Erythroblast (primary cell): ENCODE measurements at regions not wholly inside any gene's neighbourhood (a gene's known extent, or its start where the extent isn't known, plus 50 kb on each side); places are given as distances from the start of the nearest gene placed in this dataset.

Experiments
- DNase-seq, 2 experiments: peaks; one replicate each; lab custom pipeline; 2025; lab: John Stamatoyannopoulos, UW
- GATA1 ChIP-seq: IDR thresholded peaks from 2 replicates; pipeline ENCODE4 v1.6.1; 2011; ENCODE audit warnings: low read depth, mild to moderate bottlenecking, control low read depth, low read length, moderate library complexity
- POLR2A ChIP-seq: IDR thresholded peaks from 2 replicates; pipeline ENCODE4 v1.6.1; 2011; ENCODE audit warnings: mild to moderate bottlenecking, low read length

DNA sequence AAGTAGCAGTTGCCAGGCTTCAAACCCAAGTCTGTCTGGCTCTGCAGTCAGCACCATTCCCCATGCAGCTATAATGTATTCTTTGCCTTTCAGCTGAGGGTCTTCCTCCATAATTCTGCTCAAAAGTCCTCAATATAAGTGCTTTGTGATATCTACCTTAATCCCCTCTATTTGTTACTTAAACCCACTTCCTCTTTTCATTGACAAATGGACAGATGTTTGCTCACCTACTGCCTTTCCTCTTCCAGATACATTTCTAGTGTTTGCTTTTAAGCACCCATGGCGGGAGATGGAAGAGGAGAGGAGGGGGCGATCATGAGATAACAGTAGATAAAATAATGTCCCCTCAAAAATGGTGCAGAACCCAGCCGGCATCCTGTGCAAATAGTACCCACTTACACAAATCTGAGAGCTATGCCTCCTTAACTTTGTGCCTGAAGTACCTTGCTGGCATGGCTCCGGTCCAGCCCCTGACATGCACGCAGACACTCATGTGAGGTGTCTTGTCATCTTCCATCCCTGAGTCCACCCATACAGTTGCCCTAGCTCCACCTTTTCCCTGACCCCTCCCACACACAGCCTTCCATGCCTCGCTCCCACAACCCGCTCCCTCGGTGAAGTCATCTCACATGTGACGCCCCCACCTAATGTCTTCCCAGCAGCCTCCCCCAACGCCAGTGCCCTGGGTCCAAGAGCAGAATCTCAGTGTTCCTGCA lies 109.6 kb downstream of the TRIM29 start:
- DNase-seq: no peak

DNA sequence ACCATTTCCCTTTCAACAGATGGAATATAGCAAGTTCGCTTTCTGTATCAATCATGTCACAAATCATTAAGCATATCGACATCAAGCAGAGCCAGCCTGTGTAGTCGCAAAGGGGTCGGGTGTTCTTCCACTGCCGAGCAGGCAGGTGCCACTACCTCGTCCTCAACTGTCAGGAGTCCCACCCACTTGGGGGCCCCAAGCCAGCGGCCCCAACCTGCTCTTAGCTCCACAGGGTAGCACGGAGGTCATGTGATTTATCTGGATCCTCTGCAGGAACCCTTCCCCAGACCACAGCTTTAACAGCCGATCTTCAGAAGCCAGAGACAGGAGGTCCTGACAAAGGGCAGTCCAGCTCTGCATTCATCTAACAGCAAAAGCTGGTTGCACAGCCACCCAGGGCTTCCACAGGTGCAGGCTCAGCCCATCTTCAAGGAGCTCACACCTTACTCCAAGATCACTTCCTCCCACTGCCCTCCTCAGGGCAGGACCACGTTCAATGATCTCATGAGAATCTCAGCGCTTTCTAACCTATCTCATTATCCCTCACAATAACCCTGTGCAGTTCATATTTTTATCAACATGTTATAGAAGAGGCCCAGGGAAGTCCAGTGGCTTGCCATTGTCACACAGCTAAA lies 110.2 kb downstream of the TRIM29 start:
- DNase-seq: no peak

More for the DNA sequence above, 109.6 kb downstream of the TRIM29 start:
- TF ChIP-seq POLR2A: no peak
- TF ChIP-seq GATA1: no peak

DNA sequence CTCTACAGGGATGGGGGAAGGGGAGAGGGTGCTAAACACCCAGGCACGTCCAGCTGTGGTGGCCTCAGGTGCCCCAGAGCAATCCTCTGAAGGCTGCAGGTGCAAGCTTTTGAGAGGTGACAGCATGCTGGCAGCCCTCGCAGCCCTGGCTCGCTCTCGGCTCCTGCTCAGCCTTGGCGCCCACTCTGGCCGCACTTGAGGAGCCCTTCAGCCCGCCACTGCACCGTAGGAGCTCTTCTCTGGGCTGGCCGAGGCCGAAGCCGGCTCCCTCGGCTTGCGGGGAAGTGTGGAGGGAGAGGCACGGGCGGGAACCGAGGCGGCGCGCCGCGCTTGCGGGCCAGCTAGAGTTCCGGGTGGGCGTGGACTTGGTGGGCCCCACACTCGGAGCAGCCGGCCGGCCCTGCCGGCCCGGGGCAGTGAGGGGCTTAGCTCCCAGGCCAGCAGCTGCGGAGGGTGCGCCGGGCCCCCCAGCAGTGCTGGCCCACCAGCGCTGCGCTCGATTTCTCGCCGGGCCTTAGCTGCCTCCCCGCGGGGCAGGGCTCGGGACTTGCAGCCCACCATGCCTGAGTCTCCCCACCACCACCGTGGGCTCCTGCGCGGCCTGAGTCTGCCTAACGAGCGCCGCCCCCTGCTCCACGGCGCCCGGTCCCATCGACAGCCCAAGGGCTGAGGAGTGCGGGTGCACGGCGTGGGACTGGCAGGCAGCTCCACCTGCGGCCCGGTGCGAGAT lies 112.1 kb downstream of the TRIM29 start:
- DNase-seq: no peak
- TF ChIP-seq GATA1: no peak

More for the DNA sequence above, 110.2 kb downstream of the TRIM29 start:
- TF ChIP-seq GATA1 (no peak), POLR2A (no peak)

DNA sequence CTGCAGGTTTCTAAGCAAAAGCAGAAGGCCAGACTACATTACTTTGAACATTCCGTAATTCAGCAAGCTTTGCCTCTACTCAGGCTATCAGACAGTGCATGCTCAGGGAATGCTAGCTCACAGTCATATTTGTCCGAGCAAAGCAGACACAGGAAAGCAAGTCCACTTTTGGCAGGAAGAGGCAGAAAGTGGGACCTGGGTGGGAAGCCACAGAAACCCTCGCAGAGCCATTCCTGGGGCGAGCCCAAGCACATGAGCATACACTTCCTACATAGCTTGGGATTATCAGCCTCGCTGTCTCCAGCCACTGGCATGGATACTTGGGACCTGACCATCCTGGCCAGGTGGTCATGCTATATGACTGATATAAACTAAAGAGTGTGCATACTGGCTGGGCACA lies 113.3 kb downstream of the TRIM29 start:
- no peak for DNase-seq
- TF ChIP-seq POLR2A: no peak
- TF ChIP-seq GATA1: no peak

DNA sequence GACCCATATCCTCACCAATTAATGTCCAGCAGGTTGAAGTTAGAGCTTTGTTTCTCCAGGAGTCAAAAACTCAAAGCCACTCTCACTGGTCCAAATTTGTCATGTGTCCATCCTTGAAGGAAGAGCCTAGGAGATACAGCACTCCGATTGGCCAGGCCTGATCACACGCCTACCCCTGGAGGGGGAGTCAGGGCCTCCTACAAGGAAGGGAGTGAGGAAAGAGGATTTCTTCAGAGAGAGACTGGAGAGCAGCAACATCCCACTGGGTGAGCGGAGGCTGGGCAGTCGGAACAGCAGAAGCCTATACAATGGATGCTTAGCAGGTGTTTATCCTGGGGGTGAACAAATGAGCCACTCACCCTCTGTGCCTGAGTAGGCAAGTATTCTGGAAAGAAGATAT lies 113.9 kb downstream of the TRIM29 start:
- TF ChIP-seq GATA1: no peak
- TF ChIP-seq POLR2A: no peak
- DNase-seq: no peak

DNA sequence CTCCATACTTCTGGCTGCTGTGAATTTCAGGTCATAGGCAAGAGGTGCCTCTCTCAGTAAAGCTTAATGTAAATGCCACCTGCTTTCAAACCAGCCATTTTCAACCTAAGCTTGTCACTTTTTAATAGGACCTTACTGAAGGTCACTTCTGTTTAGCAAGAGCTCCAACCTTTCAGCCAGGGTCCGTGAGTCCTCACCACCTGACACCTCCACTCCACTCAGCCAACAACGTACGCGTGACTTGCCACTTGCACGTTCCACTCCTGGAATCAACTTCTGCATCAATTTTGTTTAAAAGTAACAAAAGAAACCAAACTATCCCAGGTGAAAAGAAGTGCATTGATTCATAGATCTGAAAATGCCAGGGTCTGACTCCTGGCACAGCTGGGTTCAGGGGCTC lies 114.4 kb downstream of the TRIM29 start:
- no peak for DNase-seq
- TF ChIP-seq POLR2A (no peak), GATA1 (no peak)

DNA sequence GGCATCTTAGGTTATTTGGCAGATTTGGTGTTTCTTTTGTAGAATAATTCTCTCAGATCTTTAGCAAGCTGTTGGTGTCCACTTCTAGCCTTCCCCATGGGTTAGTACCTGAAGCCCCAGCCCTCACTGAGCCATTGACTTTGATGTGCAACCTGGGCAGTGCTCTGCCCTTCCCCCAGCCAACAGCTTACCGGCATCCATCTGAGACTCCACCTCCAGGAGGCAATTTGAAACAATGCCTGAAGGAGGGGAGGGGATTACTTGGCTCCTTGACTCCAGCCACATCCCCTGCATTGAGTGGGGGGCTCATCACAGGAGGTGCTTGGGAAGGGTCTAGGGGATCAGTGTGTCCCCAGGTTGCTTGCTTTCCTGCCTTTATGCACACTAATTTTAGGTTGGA lies 114.8 kb downstream of the TRIM29 start:
- TF ChIP-seq POLR2A: no peak
- TF ChIP-seq GATA1: no peak
- no peak for DNase-seq

DNA sequence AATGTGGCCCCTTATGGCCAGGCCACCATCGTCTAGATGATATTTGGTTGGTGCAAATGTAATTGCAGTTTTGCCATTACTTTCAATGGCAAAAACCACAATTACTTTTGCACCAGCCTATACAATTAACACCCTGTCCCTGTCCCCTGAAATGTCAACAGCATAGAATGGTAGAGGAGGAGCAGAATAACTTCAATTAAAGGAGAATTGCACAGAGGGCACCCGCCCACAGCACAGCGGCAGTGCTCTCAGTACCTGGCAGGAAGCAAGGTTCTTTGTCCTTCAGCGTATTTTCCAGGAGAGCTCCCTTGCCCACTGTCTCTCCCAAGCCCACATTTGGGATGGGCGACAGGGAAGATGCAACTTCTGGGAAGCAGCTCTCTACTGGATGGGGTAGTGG lies 115.3 kb downstream of the TRIM29 start:
- TF ChIP-seq POLR2A: no peak
- no peak for TF ChIP-seq GATA1
- no peak for DNase-seq

DNA sequence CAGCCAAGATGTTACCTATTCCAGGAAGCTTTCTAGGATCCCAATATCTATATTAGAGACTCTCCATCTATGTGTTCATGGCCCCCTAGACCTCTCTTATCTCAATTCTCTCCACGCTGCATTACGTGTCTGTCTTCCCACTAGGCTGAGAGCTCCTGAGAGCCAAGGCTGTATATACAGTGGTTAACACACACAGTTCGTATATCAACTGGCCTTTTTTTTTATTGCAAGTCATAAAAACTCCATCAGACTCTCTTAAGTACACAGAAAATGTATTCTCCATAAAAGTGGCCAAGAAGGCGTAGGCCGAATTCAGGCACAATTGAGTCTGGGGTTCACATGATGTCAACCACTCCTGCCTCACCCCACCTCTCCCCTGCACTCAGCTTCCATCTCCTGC lies 115.9 kb downstream of the TRIM29 start:
- DNase-seq: no peak
- TF ChIP-seq GATA1 (no peak), POLR2A (no peak)

DNA sequence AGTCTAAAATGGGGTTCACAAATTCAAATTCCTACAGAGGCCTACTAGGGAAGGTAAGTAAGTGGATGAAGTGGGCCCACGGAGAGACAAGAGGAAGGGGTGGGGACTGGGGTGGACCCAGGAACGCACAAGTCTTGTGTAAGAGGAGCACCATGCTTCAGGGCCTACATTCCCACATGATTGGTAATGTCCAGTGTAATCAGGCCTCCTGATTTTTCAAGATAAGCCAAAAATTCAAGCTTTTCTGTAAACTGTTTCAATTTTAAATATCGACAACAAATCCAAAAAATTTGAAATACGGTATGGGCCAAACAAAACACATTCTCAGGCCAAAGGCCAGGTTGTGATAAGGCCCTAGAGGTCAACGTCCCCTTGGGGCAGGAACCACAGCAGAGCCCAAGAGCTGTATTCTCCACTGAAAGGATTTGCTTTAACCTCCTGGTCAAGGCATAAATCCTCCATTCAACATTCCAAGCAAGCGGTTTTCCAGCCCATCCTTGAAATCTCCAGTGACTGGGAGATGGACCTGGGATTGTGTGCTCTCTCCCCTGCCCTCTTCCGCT lies 116.4 kb downstream of the TRIM29 start:
- no peak for DNase-seq
- TF ChIP-seq POLR2A: no peak
- no peak for TF ChIP-seq GATA1

DNA sequence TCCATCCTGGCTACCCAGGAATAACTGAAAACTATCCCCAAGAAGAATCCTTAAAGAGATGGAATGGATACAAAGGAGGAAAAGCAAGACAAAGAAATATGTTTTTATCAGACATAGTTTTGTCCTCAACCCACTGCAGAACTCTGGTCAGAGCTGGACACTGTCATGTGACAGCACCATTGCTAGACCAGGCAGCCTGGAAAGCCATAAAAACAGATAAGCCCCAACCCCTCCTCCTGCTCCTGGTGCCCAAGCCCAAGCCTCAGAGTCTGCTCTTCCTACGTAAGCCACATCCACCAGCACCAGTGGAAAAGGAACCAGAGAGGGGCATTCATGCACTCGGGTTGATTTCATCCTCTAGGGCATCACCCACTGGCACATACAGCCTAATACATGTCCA lies 116.9 kb downstream of the TRIM29 start:
- DNase-seq: no peak
- TF ChIP-seq GATA1 (no peak), POLR2A (no peak)

DNA sequence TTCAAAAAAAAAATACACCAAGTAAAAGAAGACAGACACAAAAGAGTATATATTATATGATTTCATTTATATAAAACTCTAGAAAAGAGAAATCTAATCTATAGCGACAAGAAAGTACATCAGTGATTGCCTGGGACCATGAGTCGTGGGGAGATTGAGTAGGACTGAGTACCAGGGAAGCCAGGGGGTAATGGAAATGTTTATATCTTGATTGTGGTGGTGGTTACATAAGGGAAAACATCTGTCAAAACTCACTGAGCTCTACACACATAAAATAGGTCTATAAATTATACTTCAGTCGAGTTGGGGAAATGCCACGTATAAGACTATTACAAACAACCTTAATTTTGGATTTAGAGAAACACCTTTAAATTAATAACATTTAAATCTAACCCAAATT lies 117.4 kb downstream of the TRIM29 start:
- DNase-seq: no peak
- TF ChIP-seq POLR2A: no peak
- no peak for TF ChIP-seq GATA1

DNA sequence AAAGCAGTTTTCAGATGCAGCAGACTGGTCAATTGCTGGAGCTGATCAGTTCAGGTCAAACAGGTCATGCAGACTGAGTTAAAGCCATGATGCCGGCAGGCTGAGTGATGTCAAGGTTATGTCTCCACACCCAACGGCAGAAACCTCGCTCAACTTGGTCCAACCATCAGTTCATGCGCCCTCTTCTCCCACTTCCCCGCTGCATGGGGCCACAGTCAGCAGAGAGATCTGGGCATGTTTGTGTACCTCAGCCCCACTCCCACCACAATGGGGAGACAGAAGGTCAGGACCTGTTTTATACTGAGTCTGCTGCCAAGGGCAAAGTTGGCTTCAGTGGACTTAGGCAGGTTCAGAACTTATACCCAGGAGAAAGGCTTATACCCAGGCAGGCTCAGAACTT lies 118.7 kb downstream of the TRIM29 start:
- DNase-seq: no peak
- TF ChIP-seq GATA1: no peak
- no peak for TF ChIP-seq POLR2A
